GM12878 (cell line): ENCODE measurements at regions not wholly inside any gene's neighbourhood (a gene's known extent, or its start where the extent isn't known, plus 50 kb on each side); places are given as distances from the start of the nearest gene placed in this dataset.

ENCODE experiments used
- BACH1 ChIP-seq: fragments of 450-650 bp; IDR thresholded peaks from 2 replicates; pipeline ENCODE4 v1.6.1; 2017; ENCODE audit warnings: mild to moderate bottlenecking, borderline replicate concordance
- CHD2 ChIP-seq: IDR thresholded peaks from 2 replicates; pipeline ENCODE4 v1.6.1; 2011; ENCODE audit warnings: low read depth, low read length, improper control_type of control experiment, borderline replicate concordance
- CTCF ChIP-seq, 3 experiments: IDR thresholded peaks in 2 of 3; conservative IDR thresholded peaks in 1 of 3; 2 replicates each; pipeline ENCODE4 v1.5.1; 2011; ENCODE audit warnings: low read depth in 3 of 3, low read length in 3 of 3, mild to moderate bottlenecking in 3 of 3, control low read depth in 2 of 3, moderate library complexity in 2 of 3, inconsistent platforms in 1 of 3, mixed read lengths in 1 of 3; ENCODE audit not compliant: control insufficient read depth in 2 of 3, insufficient read depth in 1 of 3; ENCODE audit errors: extremely low read depth in 1 of 3
- EP300 ChIP-seq, 2 experiments: fragments of 150-350 bp in 1 of 2; IDR thresholded peaks; 2 replicates each; pipeline ENCODE4 v1.6.1; 2011 to 2012; ENCODE audit warnings: low read depth in 2 of 2, low read length in 2 of 2, borderline replicate concordance in 1 of 2, improper control_type of control experiment in 1 of 2, inconsistent platforms in 1 of 2; ENCODE audit not compliant: control insufficient read depth in 1 of 2
- MYB ChIP-seq: fragments of 150-350 bp; IDR thresholded peaks from 2 replicates; pipeline ENCODE4 v1.6.1; 2014; ENCODE audit warnings: mild to moderate bottlenecking, low read depth, low read length, borderline replicate concordance
- NR2C1 ChIP-seq: fragments of 450-650 bp; IDR thresholded peaks from 2 replicates; pipeline ENCODE4 v1.6.1; 2017; ENCODE audit warnings: antibody characterized with exemption, mild to moderate bottlenecking, moderate library complexity
- POLR2A ChIP-seq: IDR thresholded peaks from 2 replicates; pipeline ENCODE4 v1.6.1; 2011; ENCODE audit warnings: low read depth, mild to moderate bottlenecking, low read length
- POLR2AphosphoS5 ChIP-seq: IDR thresholded peaks from 2 replicates; pipeline ENCODE4 v1.6.1; 2011; ENCODE audit warnings: mild to moderate bottlenecking, low read length, inconsistent platforms
- STAT1 ChIP-seq: fragments of 450-650 bp; conservative IDR thresholded peaks from 2 replicates; pipeline ENCODE4 v1.6.1; 2014; ENCODE audit warnings: antibody characterized with exemption, mild to moderate bottlenecking
- TBL1XR1 ChIP-seq: IDR thresholded peaks from 2 replicates; pipeline ENCODE4 v1.6.1; 2012; ENCODE audit warnings: low read depth, low read length, improper control_type of control experiment
- USF2 ChIP-seq: IDR thresholded peaks from 2 replicates; pipeline ENCODE4 v1.6.1; 2011; ENCODE audit warnings: low read depth, low read length, improper control_type of control experiment, borderline replicate concordance
- ZNF384 ChIP-seq: IDR thresholded peaks from 2 replicates; pipeline ENCODE4 v1.6.1; 2012; ENCODE audit warnings: low read depth, mild to moderate bottlenecking, low read length, improper control_type of control experiment, borderline replicate concordance

GRCh38 chr7:26046878-26047277 is 105.1 kb upstream of the NFE2L3 start:
- TF ChIP-seq MYB: no peak
- TF ChIP-seq STAT1: no peak
- TF ChIP-seq POLR2A: no peak
- no peak for TF ChIP-seq EP300 (IDR thresholded peaks at IDR 0.05; ENCODE audit: borderline replicate concordance in 1 of 2, control insufficient read depth in 1 of 2, low read depth in 2 of 2, low read length in 2 of 2)
- TF ChIP-seq ZNF384: no peak
- no peak for TF ChIP-seq CTCF (IDR thresholded peaks at IDR 0.05 in 2 of 3, conservative IDR thresholded peaks at IDR 0.05 in 1 of 3; ENCODE audit: control insufficient read depth in 2 of 3, extremely low read depth in 1 of 3, insufficient read depth in 1 of 3, low read depth in 3 of 3, low read length in 3 of 3)
- TF ChIP-seq POLR2AphosphoS5: no peak
- no peak for TF ChIP-seq NR2C1
- no peak for TF ChIP-seq CHD2
- TF ChIP-seq USF2: no peak
- TF ChIP-seq TBL1XR1: no peak
- TF ChIP-seq BACH1: no peak
